Calu3 (cell line): ENCODE measurements at regions not wholly inside any gene's neighbourhood (a gene's known extent, or its start where the extent isn't known, plus 50 kb on each side); places are given as distances from the start of the nearest gene placed in this dataset.

ENCODE experiments used
- BruUV-seq: library from RNA; stranded (reverse); fragments of 400-500 nt; replicated peaks from 2 replicates; lab custom pipeline; 2021; lab: Mats Ljungman, UMichigan
- CTCF ChIA-PET: fragments of 300-600 bp; sonication (Branson Sonifier 250); formaldehyde crosslinking; loops from one replicate; lab custom pipeline; 2022; ENCODE audit warnings: antibody characterized with exemption; lab: Charles Lee
- DNase-seq: peaks from one replicate; pipeline ENCODE4 v3.0.0; 2022
- H3K27ac Mint-ChIP-seq: one replicate; pipeline ENCODE4 v1.8.0; 2022; ENCODE audit warnings: mixed read lengths; ENCODE audit not compliant: unreplicated experiment
- H3K27me3 Mint-ChIP-seq: one replicate; pipeline ENCODE4 v1.8.0; 2022; ENCODE audit warnings: mixed read lengths; ENCODE audit not compliant: unreplicated experiment
- H3K36me3 Mint-ChIP-seq: one replicate; pipeline ENCODE4 v1.8.0; 2022; ENCODE audit warnings: mild to moderate bottlenecking, moderate library complexity, mixed read lengths; ENCODE audit not compliant: insufficient read depth, unreplicated experiment
- H3K4me1 Mint-ChIP-seq: one replicate; pipeline ENCODE4 v1.8.0; 2022; ENCODE audit warnings: mild to moderate bottlenecking, low read depth, mixed read lengths; ENCODE audit not compliant: unreplicated experiment
- H3K4me3 Mint-ChIP-seq: one replicate; pipeline ENCODE4 v1.8.0; 2022; ENCODE audit warnings: mild to moderate bottlenecking, low read depth, moderate library complexity, mixed read lengths; ENCODE audit not compliant: unreplicated experiment
- H3K9me3 Mint-ChIP-seq: one replicate; pipeline ENCODE4 v1.8.0; 2022; ENCODE audit warnings: low read depth, mixed read lengths; ENCODE audit not compliant: unreplicated experiment
- intact Hi-C: fragments of 100-400 bp; cut with micrococcal nuclease; formaldehyde crosslinking; loops from one replicate; pipeline ENCODE4 v1.10.0; 2022; ENCODE audit not compliant: unreplicated experiment
- TF ChIP-seq, protein P1 (sequence below): fragments of 200-600 bp; IDR thresholded peaks from one replicate; pipeline ENCODE4 v1.8.0; 2022; ENCODE audit warnings: antibody characterized with exemption; ENCODE audit not compliant: unreplicated experiment

DNA sequence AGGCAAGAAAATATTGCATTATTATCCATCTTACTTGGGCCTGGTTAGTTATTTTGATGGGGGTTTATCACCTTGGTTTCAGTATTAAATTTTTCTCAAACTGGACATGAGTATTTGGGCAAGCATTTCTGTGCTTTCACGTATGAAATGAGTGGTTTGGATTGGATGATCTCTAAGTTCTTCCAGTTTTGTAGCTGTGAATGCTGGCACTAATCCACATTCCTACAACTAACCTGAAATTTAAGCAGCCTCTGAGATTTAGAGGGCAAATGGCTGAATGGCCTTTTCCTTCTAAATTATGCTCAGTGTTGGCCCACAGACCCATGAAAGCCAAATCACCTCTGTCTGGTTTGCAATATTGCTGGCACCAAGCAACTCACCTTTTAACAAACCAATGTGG, 475.0 kb upstream of the B3GALT2 start:
- TF ChIP-seq, protein P1, sequence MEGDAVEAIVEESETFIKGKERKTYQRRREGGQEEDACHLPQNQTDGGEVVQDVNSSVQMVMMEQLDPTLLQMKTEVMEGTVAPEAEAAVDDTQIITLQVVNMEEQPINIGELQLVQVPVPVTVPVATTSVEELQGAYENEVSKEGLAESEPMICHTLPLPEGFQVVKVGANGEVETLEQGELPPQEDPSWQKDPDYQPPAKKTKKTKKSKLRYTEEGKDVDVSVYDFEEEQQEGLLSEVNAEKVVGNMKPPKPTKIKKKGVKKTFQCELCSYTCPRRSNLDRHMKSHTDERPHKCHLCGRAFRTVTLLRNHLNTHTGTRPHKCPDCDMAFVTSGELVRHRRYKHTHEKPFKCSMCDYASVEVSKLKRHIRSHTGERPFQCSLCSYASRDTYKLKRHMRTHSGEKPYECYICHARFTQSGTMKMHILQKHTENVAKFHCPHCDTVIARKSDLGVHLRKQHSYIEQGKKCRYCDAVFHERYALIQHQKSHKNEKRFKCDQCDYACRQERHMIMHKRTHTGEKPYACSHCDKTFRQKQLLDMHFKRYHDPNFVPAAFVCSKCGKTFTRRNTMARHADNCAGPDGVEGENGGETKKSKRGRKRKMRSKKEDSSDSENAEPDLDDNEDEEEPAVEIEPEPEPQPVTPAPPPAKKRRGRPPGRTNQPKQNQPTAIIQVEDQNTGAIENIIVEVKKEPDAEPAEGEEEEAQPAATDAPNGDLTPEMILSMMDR = no peak
- intact Hi-C loops = no loop called here
- Mint-ChIP-seq H3K36me3 (no peaks in the 10 kb centered on the region), H3K9me3 (no peaks in the 10 kb centered on the region), H3K4me1 (no peaks in the 10 kb centered on the region), H3K27ac (no peak overlapping the region), H3K4me3 (no peak overlapping the region), H3K27me3 (no peaks in the 10 kb centered on the region)
- CTCF ChIA-PET = interaction anchor here (0.6 kb wide), 1 partner anchor 292 kb away, joined by 3 read pairs; no protein-coding TSS in a partner anchor
- no peak for DNase-seq
- no TSS peak for BruUV-seq

GRCh38 chr1:193660428-193660827, 474.0 kb upstream of the B3GALT2 start:
- Mint-ChIP-seq H3K27ac (no peak overlapping the region), H3K36me3 (no peaks in the 10 kb centered on the region), H3K4me1 (no peaks in the 10 kb centered on the region), H3K4me3 (no peak overlapping the region), H3K27me3 (no peaks in the 10 kb centered on the region), H3K9me3 (no peaks in the 10 kb centered on the region)
- CTCF ChIA-PET = no interaction called here
- intact Hi-C loops = no loop called here
- no peak for DNase-seq
- no TSS peak for BruUV-seq
- TF ChIP-seq, protein P1 = no peak

GRCh38 chr1:193658691-193659090, 472.3 kb upstream of the B3GALT2 start:
- Mint-ChIP-seq H3K9me3 (peaks cover 5% of the 10 kb centered on the region), H3K4me3 (no peak overlapping the region), H3K27ac (no peak overlapping the region), H3K4me1 (no peaks in the 10 kb centered on the region), H3K36me3 (no peaks in the 10 kb centered on the region), H3K27me3 (no peaks in the 10 kb centered on the region)
- TF ChIP-seq, protein P1 = no peak
- no TSS peak for BruUV-seq
- no peak for DNase-seq
- CTCF ChIA-PET = no interaction called here
- intact Hi-C loops = no loop called here

DNA sequence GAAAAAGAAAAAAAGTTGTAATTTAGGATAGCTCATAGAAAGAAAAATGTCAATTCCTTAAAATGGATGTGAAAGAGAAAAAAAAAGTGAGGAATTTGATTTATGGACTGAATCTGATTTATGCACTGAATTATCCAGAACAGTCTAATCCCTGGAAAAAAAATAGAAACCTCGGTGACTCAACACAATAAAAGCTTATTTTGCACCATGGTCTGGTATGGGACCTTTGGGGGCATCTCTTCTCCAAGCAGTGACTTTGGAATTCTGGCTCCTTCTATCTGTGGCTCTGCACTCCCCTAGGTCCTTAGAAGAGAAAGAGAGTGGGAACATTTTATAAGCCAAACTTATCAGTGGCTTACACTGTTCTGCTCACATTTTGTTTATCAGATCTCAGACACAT, 471.7 kb upstream of the B3GALT2 start:
- intact Hi-C loops = no loop called here
- CTCF ChIA-PET = no interaction called here
- no peak overlapping the region for H3K4me3 Mint-ChIP-seq

More for the DNA sequence above, 471.7 kb upstream of the B3GALT2 start:
- H3K36me3 Mint-ChIP-seq = no peaks in the 10 kb centered on the region
- no peak overlapping the region for H3K27ac Mint-ChIP-seq
- no TSS peak for BruUV-seq
- TF ChIP-seq, protein P1 = no peak
- no peaks in the 10 kb centered on the region for H3K4me1 Mint-ChIP-seq
- H3K9me3 Mint-ChIP-seq = peaks cover 5% of the 10 kb centered on the region
- H3K27me3 Mint-ChIP-seq = no peaks in the 10 kb centered on the region
- no peak for DNase-seq
